Suprapubic skin (tissue), 3 donors: ENCODE measurements at regions not wholly inside any gene's neighbourhood (a gene's known extent, or its start where the extent isn't known, plus 50 kb on each side); places are given as distances from the start of the nearest gene placed in this dataset.

ENCODE experiments used
- POLR2A ChIP-seq, 2 donors: fragments of 450-650 bp; IDR thresholded peaks; one replicate each; pipeline ENCODE4 v1.6.1; 2017; ENCODE audit warnings: antibody characterized with exemption in 2 of 2, mild to moderate bottlenecking in 2 of 2, moderate library complexity in 2 of 2
- TF ChIP-seq, protein P1 (sequence below), 2 donors: fragments of 200-600 bp in 1 of 2; fragments of 450-650 bp in 1 of 2; sonication (generic) in 1 of 2; IDR thresholded peaks; one replicate each; pipeline ENCODE4 v1.5.1; 2016 to 2019; ENCODE audit warnings: antibody characterized with exemption in 2 of 2, mild to moderate bottlenecking in 1 of 2, moderate library complexity in 1 of 2

DNA sequence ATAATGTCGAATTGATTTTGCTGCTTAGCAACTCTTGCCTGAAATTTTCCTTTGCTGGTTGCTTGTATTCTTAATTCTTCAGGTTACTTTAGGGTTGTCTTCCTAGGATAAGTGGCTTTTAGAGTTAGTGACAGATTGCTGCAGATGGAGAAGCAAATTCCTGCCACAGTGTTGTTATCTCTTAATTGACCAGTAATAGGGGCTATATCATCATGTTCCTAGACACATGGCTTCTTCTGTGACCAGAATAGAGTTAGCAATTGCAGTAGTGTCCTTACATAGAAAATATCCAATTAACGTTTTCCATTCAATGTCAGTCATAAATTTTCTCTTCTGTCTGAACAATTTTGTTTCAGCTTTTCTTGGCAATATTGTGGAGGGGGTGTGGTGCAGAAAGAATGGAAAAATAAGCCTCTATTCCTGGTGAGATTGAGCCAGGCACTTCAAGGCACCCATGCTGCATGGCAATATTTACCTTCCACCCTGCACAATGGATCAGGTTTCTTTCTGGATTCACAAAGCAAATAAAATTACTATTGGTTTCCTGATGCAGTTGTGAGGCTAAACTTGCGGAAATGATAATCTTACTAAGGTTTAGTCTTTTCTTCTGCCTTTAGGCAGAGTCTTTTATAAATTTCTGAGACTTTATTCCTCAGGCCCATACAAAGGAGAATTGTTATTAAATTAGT, 1481.5 kb downstream of the EFNA5 start:
- no peak for TF ChIP-seq POLR2A (IDR thresholded peaks at IDR 0.05)
- TF ChIP-seq, protein P1, sequence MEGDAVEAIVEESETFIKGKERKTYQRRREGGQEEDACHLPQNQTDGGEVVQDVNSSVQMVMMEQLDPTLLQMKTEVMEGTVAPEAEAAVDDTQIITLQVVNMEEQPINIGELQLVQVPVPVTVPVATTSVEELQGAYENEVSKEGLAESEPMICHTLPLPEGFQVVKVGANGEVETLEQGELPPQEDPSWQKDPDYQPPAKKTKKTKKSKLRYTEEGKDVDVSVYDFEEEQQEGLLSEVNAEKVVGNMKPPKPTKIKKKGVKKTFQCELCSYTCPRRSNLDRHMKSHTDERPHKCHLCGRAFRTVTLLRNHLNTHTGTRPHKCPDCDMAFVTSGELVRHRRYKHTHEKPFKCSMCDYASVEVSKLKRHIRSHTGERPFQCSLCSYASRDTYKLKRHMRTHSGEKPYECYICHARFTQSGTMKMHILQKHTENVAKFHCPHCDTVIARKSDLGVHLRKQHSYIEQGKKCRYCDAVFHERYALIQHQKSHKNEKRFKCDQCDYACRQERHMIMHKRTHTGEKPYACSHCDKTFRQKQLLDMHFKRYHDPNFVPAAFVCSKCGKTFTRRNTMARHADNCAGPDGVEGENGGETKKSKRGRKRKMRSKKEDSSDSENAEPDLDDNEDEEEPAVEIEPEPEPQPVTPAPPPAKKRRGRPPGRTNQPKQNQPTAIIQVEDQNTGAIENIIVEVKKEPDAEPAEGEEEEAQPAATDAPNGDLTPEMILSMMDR (IDR thresholded peaks at IDR 0.05) = no peak
